HG02623 (cell line): ENCODE measurements at regions not wholly inside any gene's neighbourhood (a gene's known extent, or its start where the extent isn't known, plus 50 kb on each side); places are given as distances from the start of the nearest gene placed in this dataset.
A peak's percentile ranks its signal among the peaks of the same experiment; 100 is the strongest.
"Not testable (repeated sequence)": the region's sequence is repeated elsewhere in the genome, so short reads cannot be mapped to it uniquely, and the experiment has no call there.

ENCODE experiments used
- ATAC-seq: cut with Tn5 transposase; IDR thresholded peaks from one replicate; pipeline ENCODE4 v1.9.1; 2021; ENCODE audit warnings: moderate library complexity; ENCODE audit not compliant: unreplicated experiment

DNA sequence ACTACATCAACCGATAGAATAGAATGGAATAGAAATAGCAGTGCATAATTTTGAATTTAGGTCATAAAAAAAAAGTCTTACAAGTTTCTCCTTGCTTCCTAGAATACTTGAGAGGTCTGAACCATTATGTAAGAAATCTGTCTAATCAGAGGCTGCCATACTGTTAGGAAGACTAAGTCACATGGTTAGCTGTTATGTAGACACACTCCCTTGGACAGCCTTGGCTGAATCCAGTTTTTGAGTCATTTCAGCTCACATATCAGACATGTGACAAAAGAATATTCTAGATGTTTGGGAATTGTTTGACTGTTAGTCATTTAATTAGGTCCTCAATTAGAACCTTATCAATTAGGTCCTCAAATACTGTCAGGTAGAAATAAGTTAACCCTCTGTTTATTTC lies 1601.4 kb downstream of the GRIK2 start:
- ATAC-seq: no peak

DNA sequence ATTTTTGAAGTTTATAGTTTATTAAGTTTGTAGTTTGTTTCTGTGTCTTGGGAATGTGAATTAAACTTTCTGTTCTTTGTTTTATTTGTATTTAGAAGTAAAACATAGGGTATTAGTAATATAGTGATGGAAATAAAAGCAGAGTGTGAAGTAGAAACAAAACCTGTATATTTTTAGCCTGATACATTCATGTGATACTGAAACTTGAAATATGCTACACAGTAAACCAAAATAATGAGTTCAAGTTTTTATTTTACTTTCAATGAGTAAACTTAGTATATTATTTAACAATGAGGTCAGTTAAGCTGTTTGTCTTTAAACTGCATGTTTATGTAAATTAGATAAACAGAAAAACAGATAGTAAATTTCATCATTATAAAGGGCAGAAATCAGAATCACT lies 1592.6 kb downstream of the GRIK2 start:
- peak; percentile 82 for ATAC-seq

GRCh38 chr6:102984357-102984756 lies 1590.8 kb downstream of the GRIK2 start:
- no peak for ATAC-seq

GRCh38 chr6:102981490-102982015 lies 1588.0 kb downstream of the GRIK2 start:
- no peak for ATAC-seq

GRCh38 chr6:102980951-102981350 lies 1587.4 kb downstream of the GRIK2 start:
- no peak for ATAC-seq

DNA sequence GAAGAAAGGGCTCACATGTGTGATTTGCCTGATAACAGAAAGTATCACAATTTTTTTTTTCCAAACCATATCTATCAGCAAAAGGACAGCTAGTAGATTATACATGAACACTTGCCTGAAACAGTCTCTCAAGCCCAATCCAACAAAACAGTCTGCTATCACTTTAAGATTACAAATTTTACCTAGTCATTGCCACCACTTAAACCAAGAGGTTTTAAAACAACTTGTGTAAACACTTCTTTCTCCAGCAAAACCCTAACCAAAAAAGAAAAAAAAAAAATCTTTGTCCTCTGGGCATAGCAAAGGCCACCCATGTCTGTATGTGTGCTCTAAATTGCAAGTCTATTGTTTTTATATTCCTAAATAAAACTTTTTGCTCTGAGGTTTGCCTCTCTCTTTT lies 1568.4 kb downstream of the GRIK2 start:
- no peak for ATAC-seq

DNA sequence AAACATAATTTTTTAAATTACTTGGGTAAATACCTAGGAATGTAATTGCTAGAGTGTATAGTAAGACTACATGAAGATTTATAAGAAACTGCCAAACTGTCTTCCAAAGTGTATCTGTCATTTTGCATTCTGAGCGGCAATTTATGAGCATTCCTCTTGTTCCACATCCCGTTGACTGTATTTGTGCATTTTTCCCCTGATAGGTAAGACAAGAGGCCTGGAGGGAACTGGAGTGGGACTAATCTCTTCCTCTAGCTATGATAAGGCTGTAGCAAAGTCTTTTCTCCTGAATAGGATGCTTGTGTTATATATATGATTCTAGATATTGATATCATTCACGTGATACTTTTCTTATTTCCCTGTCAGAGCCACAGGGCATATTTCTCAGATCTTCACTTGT lies 1557.5 kb downstream of the GRIK2 start:
- ATAC-seq: no peak

- no peak for ATAC-seq
These were observed 1551.0 kb downstream of the GRIK2 start for GRCh38 chr6:102944475-102944874.

- no peak for ATAC-seq
These were observed 1548.7 kb downstream of the GRIK2 start for GRCh38 chr6:102942206-102942605.

DNA sequence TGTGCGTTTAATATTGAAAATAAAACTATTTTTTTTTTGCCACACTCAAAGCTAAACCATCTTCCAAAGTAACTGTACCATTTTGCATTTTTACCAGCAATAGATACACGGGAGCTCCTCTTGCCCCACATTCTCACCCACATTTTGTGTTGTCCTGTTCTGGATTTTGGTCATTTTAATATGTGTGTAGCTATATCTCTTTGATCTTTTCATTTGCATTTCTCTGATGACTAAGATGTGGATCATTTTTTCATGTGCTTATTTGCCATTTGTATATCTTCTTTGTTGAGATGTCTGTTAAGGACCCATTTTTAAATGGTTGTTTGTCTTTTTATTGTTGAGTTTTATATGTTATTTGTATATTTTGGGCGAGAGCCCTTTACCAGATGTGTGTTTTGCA lies 1543.5 kb downstream of the GRIK2 start:
- ATAC-seq: no peak

GRCh38 chr6:102928109-102928508 lies 1534.6 kb downstream of the GRIK2 start:
- no peak for ATAC-seq

- ATAC-seq: no peak
These were observed 1524.7 kb downstream of the GRIK2 start for GRCh38 chr6:102918161-102918560.

GRCh38 chr6:102911571-102911970 lies 1518.1 kb downstream of the GRIK2 start:
- no peak for ATAC-seq

- ATAC-seq: not testable (repeated sequence)
These were observed 1517.2 kb downstream of the GRIK2 start for GRCh38 chr6:102910701-102911139.

GRCh38 chr6:102907181-102907580 lies 1513.7 kb downstream of the GRIK2 start:
- no peak for ATAC-seq

DNA sequence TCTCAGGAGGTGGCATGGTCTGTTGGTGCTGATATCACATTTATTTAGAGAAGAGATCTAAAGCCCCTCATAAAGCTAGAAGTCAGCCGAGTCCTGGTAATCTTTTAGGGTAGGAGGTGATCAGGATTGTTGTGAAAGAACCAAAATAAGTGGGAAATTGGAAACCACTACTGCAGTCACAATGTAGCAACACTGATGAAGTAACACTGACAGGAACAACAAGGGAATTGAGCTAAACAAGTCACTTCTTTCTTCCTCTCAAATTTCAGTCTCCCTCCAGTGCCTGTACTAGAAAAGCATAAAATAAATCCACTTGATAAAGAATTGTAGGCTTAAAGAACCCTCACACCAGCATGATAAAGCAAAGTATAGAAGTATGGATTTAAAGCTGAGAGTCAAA lies 1509.0 kb downstream of the GRIK2 start:
- no peak for ATAC-seq

GRCh38 chr6:102895683-102896082 lies 1502.2 kb downstream of the GRIK2 start:
- ATAC-seq: no peak

GRCh38 chr6:102885165-102885564 lies 1491.7 kb downstream of the GRIK2 start:
- ATAC-seq: no peak

GRCh38 chr6:102853249-102853955 lies 1459.9 kb downstream of the GRIK2 start:
- no peak for ATAC-seq

- ATAC-seq: no peak
These were observed 1455.3 kb downstream of the GRIK2 start for GRCh38 chr6:102848796-102849195.

GRCh38 chr6:102848210-102848609 lies 1454.7 kb downstream of the GRIK2 start:
- ATAC-seq: no peak

DNA sequence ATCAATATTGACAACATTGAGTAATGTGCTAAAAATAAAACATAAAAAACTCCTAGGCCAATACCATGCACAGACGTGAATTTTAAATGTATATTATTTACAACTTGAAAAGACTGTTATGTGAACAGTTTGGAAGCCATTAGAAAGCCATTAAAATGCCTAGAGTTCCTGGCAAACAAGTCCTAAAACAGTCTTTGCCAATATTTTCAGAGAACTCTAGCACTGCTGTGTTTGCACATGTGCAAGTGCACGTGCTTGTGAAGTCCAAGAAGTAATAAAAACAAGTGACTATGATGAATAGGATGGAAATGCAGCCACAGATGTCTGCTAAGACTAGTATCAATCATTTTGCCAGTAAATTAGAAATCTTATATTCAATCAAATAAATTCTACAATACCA lies 1447.6 kb downstream of the GRIK2 start:
- ATAC-seq: no peak

DNA sequence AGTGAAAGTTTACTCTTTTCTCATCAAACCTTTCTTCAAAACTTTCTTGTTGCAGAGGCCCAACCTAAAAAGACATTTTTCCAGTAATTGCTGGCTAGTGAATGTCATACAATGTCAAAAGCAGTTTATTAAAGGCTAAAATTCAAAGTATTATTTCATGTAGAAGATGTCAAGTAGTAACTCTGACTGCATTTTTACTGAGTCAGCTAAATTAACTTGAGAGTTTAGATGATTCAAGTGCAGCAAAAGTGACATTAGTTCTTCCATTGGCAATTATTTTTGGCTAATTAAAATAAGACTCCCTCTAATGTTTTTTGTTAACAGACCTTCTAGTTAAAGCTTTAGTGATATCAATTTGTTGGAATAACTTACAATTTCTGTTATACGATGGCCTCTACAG lies 1438.5 kb downstream of the GRIK2 start:
- no peak for ATAC-seq
